Neutrophil (primary cell): ENCODE measurements at regions not wholly inside any gene's neighbourhood (a gene's known extent, or its start where the extent isn't known, plus 50 kb on each side); places are given as distances from the start of the nearest gene placed in this dataset.

Experiments
- H3K27ac ChIP-seq: fragments of 200-600 bp; sonication (generic); 2 replicates; pipeline ENCODE4 v1.5.1; 2016; ENCODE audit warnings: mild to moderate bottlenecking, moderate library complexity
- H3K27me3 ChIP-seq: fragments of 200-600 bp; sonication (generic); 2 replicates; pipeline ENCODE4 v1.6.0; 2016; ENCODE audit warnings: mild to moderate bottlenecking
- H3K36me3 ChIP-seq: fragments of 200-600 bp; sonication (generic); 2 replicates; pipeline ENCODE4 v1.5.1; 2017
- H3K4me1 ChIP-seq, 2 experiments: fragments of 200-600 bp in 1 of 2; sonication (generic) in 1 of 2; 1 replicate in 1 of 2; 2 replicates in 1 of 2; pipeline versions ENCODE4 v1.5.1 to v1.6.1; 2013 to 2016; ENCODE audit warnings: low read depth in 1 of 2, low read length in 1 of 2, mild to moderate bottlenecking in 1 of 2, moderate library complexity in 1 of 2; ENCODE audit not compliant: control insufficient read depth in 1 of 2, insufficient read depth in 1 of 2
- H3K4me3 ChIP-seq, 2 experiments: fragments of 200-600 bp in 1 of 2; sonication (generic) in 1 of 2; 1 replicate in 1 of 2; 2 replicates in 1 of 2; pipeline ENCODE4 v1.5.1; 2013 to 2016; ENCODE audit warnings: low read depth in 1 of 2, low read length in 1 of 2, mild to moderate bottlenecking in 1 of 2, moderate library complexity in 1 of 2
- H3K9me3 ChIP-seq: fragments of 200-600 bp; sonication (generic); 2 replicates; pipeline ENCODE4 v1.5.1; 2016
- CTCF ChIP-seq: fragments of 200-600 bp; sonication (generic); IDR thresholded peaks from 2 replicates; pipeline ENCODE4 v1.5.1; 2016; ENCODE audit warnings: antibody characterized with exemption

- Histone ChIP-seq H3K27me3 (no peaks in the 10 kb centered on the region), H3K36me3 (no peaks in the 10 kb centered on the region), H3K27ac (no peak overlapping the region), H3K4me3 (no peak overlapping the region), H3K9me3 (no peaks in the 10 kb centered on the region), H3K4me1 (no peaks in the 10 kb centered on the region)
- TF ChIP-seq CTCF = no peak
These were observed 157.8 kb downstream of the SNX10 start for GRCh38 chr7:26449175-26450165.

- Histone ChIP-seq H3K4me1 (no peaks in the 10 kb centered on the region), H3K9me3 (no peaks in the 10 kb centered on the region), H3K27me3 (no peaks in the 10 kb centered on the region), H3K36me3 (no peaks in the 10 kb centered on the region), H3K4me3 (no peak overlapping the region), H3K27ac (no peak overlapping the region)
- no peak for TF ChIP-seq CTCF
These were observed 160.3 kb downstream of the SNX10 start for GRCh38 chr7:26451997-26452396.

- H3K4me3 ChIP-seq = no peak overlapping the region
- H3K27ac ChIP-seq = no peak overlapping the region
- H3K36me3 ChIP-seq = no peaks in the 10 kb centered on the region
- no peak for TF ChIP-seq CTCF
- no peaks in the 10 kb centered on the region for H3K27me3 ChIP-seq
- no peaks in the 10 kb centered on the region for H3K4me1 ChIP-seq
- H3K9me3 ChIP-seq = no peaks in the 10 kb centered on the region
These were observed 162.5 kb downstream of the SNX10 start for GRCh38 chr7:26454180-26454579.

- Histone ChIP-seq H3K27me3 (no peaks in the 10 kb centered on the region), H3K27ac (no peak overlapping the region), H3K4me3 (no peak overlapping the region), H3K4me1 (no peaks in the 10 kb centered on the region), H3K9me3 (no peaks in the 10 kb centered on the region), H3K36me3 (no peaks in the 10 kb centered on the region)
- no peak for TF ChIP-seq CTCF
These were observed 166.2 kb downstream of the SNX10 start for GRCh38 chr7:26457696-26458327.

GRCh38 chr7:26458466-26459145, 166.9 kb downstream of the SNX10 start:
- no peaks in the 10 kb centered on the region for H3K4me1 ChIP-seq
- no peaks in the 10 kb centered on the region for H3K27me3 ChIP-seq
- H3K9me3 ChIP-seq = no peaks in the 10 kb centered on the region
- H3K36me3 ChIP-seq = no peaks in the 10 kb centered on the region
- TF ChIP-seq CTCF = no peak
- no peak overlapping the region for H3K4me3 ChIP-seq
- H3K27ac ChIP-seq = no peak overlapping the region
